Stomach (tissue), 4 donors: ENCODE measurements at regions not wholly inside any gene's neighbourhood (a gene's known extent, or its start where the extent isn't known, plus 50 kb on each side); places are given as distances from the start of the nearest gene placed in this dataset.

Source experiments
- CTCF ChIP-seq, 7 experiments: fragments of 450-650 bp in 4 of 7; fragments of 200-600 bp in 3 of 7; sonication (generic) in 3 of 7; IDR thresholded peaks; one replicate each; pipeline ENCODE4 v1.5.1; 2016 to 2019; ENCODE audit warnings: antibody characterized with exemption in 7 of 7, control low read depth in 2 of 7, mild to moderate bottlenecking in 1 of 7
- POLR2A ChIP-seq, 4 donors: fragments of 450-650 bp; IDR thresholded peaks; one replicate each; pipeline ENCODE4 v1.6.1; 2016; ENCODE audit warnings: antibody characterized with exemption in 4 of 4, control low read depth in 2 of 4, mild to moderate bottlenecking in 1 of 4, moderate library complexity in 1 of 4
- POLR2AphosphoS5 ChIP-seq, 3 donors: sonication (generic); formaldehyde crosslinking; IDR thresholded peaks; one replicate each; pipeline ENCODE4 v1.6.1; 2016; ENCODE audit warnings: antibody characterized with exemption in 3 of 3

GRCh38 chr2:154546341-154546740, 152.2 kb upstream of the KCNJ3 start:
- TF ChIP-seq CTCF (IDR thresholded peaks at IDR 0.05) (no peak), POLR2AphosphoS5 (IDR thresholded peaks at IDR 0.05) (no peak), POLR2A (IDR thresholded peaks at IDR 0.05) (no peak)
